Kidney (tissue), 13 donors: ENCODE measurements at regions not wholly inside any gene's neighbourhood (a gene's known extent, or its start where the extent isn't known, plus 50 kb on each side); places are given as distances from the start of the nearest gene placed in this dataset.

Experiments
- DNase-seq, 5 donors: peaks; one replicate each; pipeline ENCODE4 v3.0.0-alpha.2; 2013 to 2020
- FAIRE-seq: peaks from 2 replicates; lab custom pipeline; 2012; peaks lifted over from hg19 to GRCh38; lab: Jason Lieb, UNC
- H3K27ac ChIP-seq, 2 donors: one replicate each; pipeline ENCODE4 v1.7.0; 2013; ENCODE audit warnings: low read depth in 2 of 2, low read length in 2 of 2, inconsistent platforms in 1 of 2
- H3K27me3 ChIP-seq: one replicate; pipeline ENCODE4 v1.7.1; 2013; ENCODE audit warnings: low read length, inconsistent platforms; ENCODE audit not compliant: control insufficient read depth, insufficient read depth
- H3K36me3 ChIP-seq, 3 donors: one replicate each; pipeline versions ENCODE4 v1.7.0 to v1.7.1; 2013; ENCODE audit warnings: low read length in 3 of 3, control low read depth in 1 of 3, inconsistent platforms in 1 of 3; ENCODE audit not compliant: insufficient read depth in 3 of 3, control insufficient read depth in 2 of 3
- H3K4me1 ChIP-seq, 3 donors: one replicate each; pipeline versions ENCODE4 v1.7.0 to v1.7.1; 2013; ENCODE audit warnings: low read length in 3 of 3, inconsistent platforms in 1 of 3, low read depth in 1 of 3; ENCODE audit not compliant: control insufficient read depth in 2 of 3, insufficient read depth in 2 of 3
- H3K4me3 ChIP-seq, 3 donors: one replicate each; pipeline versions ENCODE4 v1.7.0 to v1.8.1; 2013; ENCODE audit warnings: low read length in 3 of 3, control low read depth in 1 of 3, inconsistent platforms in 1 of 3
- H3K9ac ChIP-seq, 3 donors: one replicate each; pipeline versions ENCODE4 v1.7.0 to v1.7.1; 2013; ENCODE audit warnings: low read length in 3 of 3, control low read depth in 1 of 3, inconsistent platforms in 1 of 3
- H3K9me3 ChIP-seq, 3 donors: one replicate each; pipeline versions ENCODE4 v1.7.0 to v1.7.1; 2013; ENCODE audit warnings: low read length in 3 of 3, control low read depth in 1 of 3, inconsistent platforms in 1 of 3; ENCODE audit not compliant: control insufficient read depth in 2 of 3, insufficient read depth in 1 of 3
- intact Hi-C: fragments of 100-400 bp; cut with DNase I; formaldehyde crosslinking; loops from one replicate; pipeline ENCODE4 v1.11.1; 2022
- TF ChIP-seq, protein P1 (sequence below): IDR thresholded peaks from 3 replicates; pipeline ENCODE4 v1.5.1; 2012; ENCODE audit warnings: mild to moderate bottlenecking, moderate library complexity, borderline replicate concordance; ENCODE audit not compliant: insufficient read depth; ENCODE audit errors: extremely low read depth
- donor health status: control.
- donor health status: control.
- donor health status: control.
- donor health status: control.
- donor health status: control.
- donor health status: DM: yes; HTN: yes; CAD: no.
- donor health status: Normal renal cell carcinoma (clear cell type).

DNA sequence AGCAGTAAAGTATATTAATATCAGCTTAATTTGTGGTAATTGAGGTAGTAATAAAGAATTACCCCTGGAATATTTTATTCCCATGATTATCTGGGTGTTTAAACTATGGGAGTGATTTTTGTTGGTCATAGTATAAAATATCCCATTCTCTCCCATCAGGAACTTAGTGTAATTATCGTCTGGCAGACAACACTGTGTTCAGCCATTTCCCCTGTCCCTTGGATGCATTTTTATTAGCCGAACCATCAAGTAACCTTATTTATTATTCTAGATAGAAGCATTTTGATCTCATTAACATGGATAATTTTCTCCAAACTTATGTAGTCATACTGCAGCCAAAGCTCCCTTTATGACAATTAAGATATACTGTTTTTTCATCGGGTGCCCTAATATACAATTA, 320.8 kb downstream of the MAT2B start:
- no peaks in the 10 kb centered on the region for H3K36me3 ChIP-seq
- no peaks in the 10 kb centered on the region for H3K4me1 ChIP-seq
- FAIRE-seq (no peak), DNase-seq (no peak)
- intact Hi-C loops = no loop called here
- H3K9ac ChIP-seq = no peak overlapping the region
- TF ChIP-seq, protein P1, sequence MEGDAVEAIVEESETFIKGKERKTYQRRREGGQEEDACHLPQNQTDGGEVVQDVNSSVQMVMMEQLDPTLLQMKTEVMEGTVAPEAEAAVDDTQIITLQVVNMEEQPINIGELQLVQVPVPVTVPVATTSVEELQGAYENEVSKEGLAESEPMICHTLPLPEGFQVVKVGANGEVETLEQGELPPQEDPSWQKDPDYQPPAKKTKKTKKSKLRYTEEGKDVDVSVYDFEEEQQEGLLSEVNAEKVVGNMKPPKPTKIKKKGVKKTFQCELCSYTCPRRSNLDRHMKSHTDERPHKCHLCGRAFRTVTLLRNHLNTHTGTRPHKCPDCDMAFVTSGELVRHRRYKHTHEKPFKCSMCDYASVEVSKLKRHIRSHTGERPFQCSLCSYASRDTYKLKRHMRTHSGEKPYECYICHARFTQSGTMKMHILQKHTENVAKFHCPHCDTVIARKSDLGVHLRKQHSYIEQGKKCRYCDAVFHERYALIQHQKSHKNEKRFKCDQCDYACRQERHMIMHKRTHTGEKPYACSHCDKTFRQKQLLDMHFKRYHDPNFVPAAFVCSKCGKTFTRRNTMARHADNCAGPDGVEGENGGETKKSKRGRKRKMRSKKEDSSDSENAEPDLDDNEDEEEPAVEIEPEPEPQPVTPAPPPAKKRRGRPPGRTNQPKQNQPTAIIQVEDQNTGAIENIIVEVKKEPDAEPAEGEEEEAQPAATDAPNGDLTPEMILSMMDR = no peak
- no peaks in the 10 kb centered on the region for H3K27me3 ChIP-seq
- H3K27ac ChIP-seq = no peak overlapping the region
- no peaks in the 10 kb centered on the region for H3K9me3 ChIP-seq
- H3K4me3 ChIP-seq = no peak overlapping the region

DNA sequence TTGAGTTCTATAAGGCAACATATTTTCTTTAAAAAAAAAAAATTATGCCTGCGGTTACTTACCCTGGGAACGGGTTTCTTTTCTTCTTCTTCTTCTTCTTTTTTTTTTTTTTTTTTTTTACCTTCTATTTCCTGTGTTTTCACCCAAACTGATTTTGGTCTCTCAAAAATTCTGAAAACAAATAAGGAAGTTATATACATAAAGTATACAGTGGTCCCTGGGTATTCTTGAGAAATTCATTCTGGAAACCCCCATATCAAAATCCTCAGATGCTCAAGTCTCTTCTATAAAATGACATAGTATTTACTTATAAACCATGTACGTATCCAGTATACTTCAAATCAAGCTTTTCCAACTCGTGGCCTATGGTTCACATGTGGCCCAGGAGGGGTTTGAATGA, 326.7 kb downstream of the MAT2B start:
- no peak overlapping the region for H3K4me3 ChIP-seq
- TF ChIP-seq, protein P1 = no peak
- no peaks in the 10 kb centered on the region for H3K36me3 ChIP-seq
- H3K4me1 ChIP-seq = no peaks in the 10 kb centered on the region
- no peaks in the 10 kb centered on the region for H3K9me3 ChIP-seq
- intact Hi-C loops = no loop called here
- no peak for FAIRE-seq
- H3K27ac ChIP-seq = no peak overlapping the region
- H3K9ac ChIP-seq = no peak overlapping the region
- H3K27me3 ChIP-seq = no peaks in the 10 kb centered on the region
- DNase-seq = no peak

DNA sequence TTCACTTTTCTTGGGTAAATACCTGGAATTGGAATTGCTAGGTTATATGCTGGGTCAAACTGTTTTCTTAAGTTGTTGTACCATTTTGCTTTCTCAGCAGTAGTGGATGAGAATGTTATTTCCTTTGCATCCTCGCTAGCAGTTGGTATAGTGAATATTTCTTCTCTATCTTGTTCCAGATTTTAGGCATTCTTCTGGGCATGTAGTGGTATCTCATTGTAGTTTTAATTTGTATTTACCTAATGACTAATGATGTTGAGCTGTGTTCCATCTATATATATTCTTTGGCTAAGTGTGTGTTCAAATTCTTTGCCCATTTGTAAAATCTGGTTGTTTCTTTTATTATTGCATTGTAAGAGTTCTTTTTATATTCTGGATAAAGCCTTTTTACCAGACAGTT, 333.3 kb downstream of the MAT2B start:
- Histone ChIP-seq H3K36me3 (no peaks in the 10 kb centered on the region), H3K27me3 (no peaks in the 10 kb centered on the region), H3K27ac (no peak overlapping the region), H3K9ac (no peak overlapping the region), H3K9me3 (no peaks in the 10 kb centered on the region), H3K4me3 (no peak overlapping the region), H3K4me1 (no peaks in the 10 kb centered on the region)
- intact Hi-C loops = no loop called here
- FAIRE-seq (no peak), DNase-seq (no peak)
- TF ChIP-seq, protein P1 = no peak

DNA sequence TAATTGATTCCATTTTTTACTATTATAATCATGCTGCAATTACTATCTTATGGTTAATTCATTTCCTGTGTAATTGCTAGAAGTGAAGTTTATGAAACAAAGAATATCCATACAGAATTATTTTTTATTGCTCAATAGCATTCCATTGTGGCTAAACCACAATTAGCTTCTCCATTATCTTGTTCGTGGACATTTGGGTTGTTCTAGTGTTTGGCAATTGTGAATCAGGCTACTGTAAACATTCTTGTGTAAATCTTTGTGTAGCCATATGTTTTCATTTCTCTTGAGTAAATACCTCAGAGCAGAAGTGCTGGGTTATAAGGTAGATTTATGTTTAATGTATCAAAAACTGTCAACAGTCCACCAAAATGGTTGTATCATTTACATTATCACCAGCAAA, 341.1 kb downstream of the MAT2B start:
- no peak overlapping the region for H3K9ac ChIP-seq
- no peak for FAIRE-seq
- no peaks in the 10 kb centered on the region for H3K4me1 ChIP-seq
- H3K27ac ChIP-seq = no peak overlapping the region
- no peak for DNase-seq
- no peaks in the 10 kb centered on the region for H3K27me3 ChIP-seq
- intact Hi-C loops = no loop called here
- H3K9me3 ChIP-seq = no peaks in the 10 kb centered on the region
- TF ChIP-seq, protein P1 = no peak
- no peak overlapping the region for H3K4me3 ChIP-seq
- H3K36me3 ChIP-seq = no peaks in the 10 kb centered on the region
